Immature natural killer cell (primary cell): ENCODE measurements at regions not wholly inside any gene's neighbourhood (a gene's known extent, or its start where the extent isn't known, plus 50 kb on each side); places are given as distances from the start of the nearest gene placed in this dataset.

Source experiments
- DNase-seq, 3 donors: peaks; one replicate each; pipeline ENCODE4 v3.0.0; 2022; ENCODE audit warnings: mixed read lengths in 1 of 3
- H3K27ac Mint-ChIP-seq, 6 donors: one replicate each; pipeline ENCODE4 v1.8.0; 2020; ENCODE audit warnings: mixed read lengths in 6 of 6, mild to moderate bottlenecking in 5 of 6, inconsistent platforms in 4 of 6, moderate library complexity in 3 of 6
- H3K27me3 Mint-ChIP-seq, 3 donors: one replicate each; pipeline ENCODE4 v1.8.0; 2020 to 2021; ENCODE audit warnings: low read depth in 3 of 3, mild to moderate bottlenecking in 3 of 3, mixed read lengths in 3 of 3, moderate library complexity in 3 of 3, inconsistent platforms in 1 of 3
- H3K36me3 Mint-ChIP-seq, 3 donors: one replicate each; pipeline ENCODE4 v1.8.0; 2020; ENCODE audit warnings: mixed read lengths in 3 of 3, inconsistent platforms in 2 of 3, mild to moderate bottlenecking in 2 of 3
- H3K4me1 Mint-ChIP-seq, 2 donors: one replicate each; pipeline ENCODE4 v1.8.0; 2020; ENCODE audit warnings: inconsistent platforms in 2 of 2, mild to moderate bottlenecking in 2 of 2, mixed read lengths in 2 of 2, moderate library complexity in 1 of 2
- H3K4me3 Mint-ChIP-seq, 5 donors: one replicate each; pipeline ENCODE4 v1.8.0; 2020; ENCODE audit warnings: mild to moderate bottlenecking in 5 of 5, mixed read lengths in 5 of 5, inconsistent platforms in 3 of 5, moderate library complexity in 3 of 5
- H3K9me3 Mint-ChIP-seq, 6 donors: one replicate each; pipeline ENCODE4 v1.8.0; 2020; ENCODE audit warnings: mild to moderate bottlenecking in 6 of 6, mixed read lengths in 6 of 6, inconsistent platforms in 4 of 6, moderate library complexity in 3 of 6

GRCh38 chr20:11267131-11267761 lies 593.4 kb upstream of the JAG1 start:
- no peak for DNase-seq
- peaks cover 0 to 2% (median 0%) of the 10 kb centered on the region in 3 donors for H3K27me3 Mint-ChIP-seq
- peaks cover 0 to 4% (median 0%) of the 10 kb centered on the region in 6 donors for H3K9me3 Mint-ChIP-seq
- no peaks in the 10 kb centered on the region for H3K36me3 Mint-ChIP-seq
- H3K4me3 Mint-ChIP-seq: no peak overlapping the region
- H3K4me1 Mint-ChIP-seq: no peaks in the 10 kb centered on the region
- H3K27ac Mint-ChIP-seq: no peak overlapping the region

- H3K36me3 Mint-ChIP-seq: no peaks in the 10 kb centered on the region
- H3K9me3 Mint-ChIP-seq: peaks cover 0 to 4% (median 0%) of the 10 kb centered on the region in 6 donors
- H3K4me1 Mint-ChIP-seq: no peaks in the 10 kb centered on the region
- no peak overlapping the region for H3K27ac Mint-ChIP-seq
- no peak overlapping the region for H3K4me3 Mint-ChIP-seq
- no peak for DNase-seq
- peaks cover 0 to 2% (median 0%) of the 10 kb centered on the region in 3 donors for H3K27me3 Mint-ChIP-seq
Measured at GRCh38 chr20:11267762-11268335, 594.0 kb upstream of the JAG1 start.

GRCh38 chr20:11270566-11270965 lies 596.8 kb upstream of the JAG1 start:
- no peaks in the 10 kb centered on the region for H3K36me3 Mint-ChIP-seq

GRCh38 chr20:11271319-11271718 lies 597.5 kb upstream of the JAG1 start:
- Mint-ChIP-seq H3K4me3 (no peak overlapping the region), H3K27ac (no peak overlapping the region), H3K9me3 (peaks cover 0 to 4% (median under 1%) of the 10 kb centered on the region in 6 donors), H3K36me3 (no peaks in the 10 kb centered on the region), H3K4me1 (no peaks in the 10 kb centered on the region), H3K27me3 (peaks cover 0 to 3% (median 0%) of the 10 kb centered on the region in 3 donors)
- DNase-seq: no peak

More at GRCh38 chr20:11270566-11270965, 596.8 kb upstream of the JAG1 start:
- H3K27me3 Mint-ChIP-seq: peaks cover 0 to 2% (median 0%) of the 10 kb centered on the region in 3 donors
- no peak overlapping the region for H3K4me3 Mint-ChIP-seq
- peaks cover 0 to 4% (median 0%) of the 10 kb centered on the region in 6 donors for H3K9me3 Mint-ChIP-seq
- H3K27ac Mint-ChIP-seq: no peak overlapping the region
- no peaks in the 10 kb centered on the region for H3K4me1 Mint-ChIP-seq
- DNase-seq: no peak

GRCh38 chr20:11271920-11272594 lies 598.3 kb upstream of the JAG1 start:
- no peaks in the 10 kb centered on the region for H3K4me1 Mint-ChIP-seq
- no peaks in the 10 kb centered on the region for H3K36me3 Mint-ChIP-seq
- DNase-seq: no peak
- H3K27me3 Mint-ChIP-seq: peaks cover 0 to 3% (median 0%) of the 10 kb centered on the region in 3 donors
- H3K27ac Mint-ChIP-seq: no peak overlapping the region
- H3K4me3 Mint-ChIP-seq: no peak overlapping the region
- H3K9me3 Mint-ChIP-seq: peaks cover 0 to 6% (median under 1%) of the 10 kb centered on the region in 6 donors

GRCh38 chr20:11274141-11274594 lies 600.4 kb upstream of the JAG1 start:
- no peaks in the 10 kb centered on the region for H3K4me1 Mint-ChIP-seq
- no peak overlapping the region for H3K27ac Mint-ChIP-seq
- no peak overlapping the region for H3K4me3 Mint-ChIP-seq
- peaks cover 1 to 6% (median 3%) of the 10 kb centered on the region in 6 donors for H3K9me3 Mint-ChIP-seq
- DNase-seq: no peak
- no peaks in the 10 kb centered on the region for H3K36me3 Mint-ChIP-seq
- peaks cover 0 to 3% (median 1%) of the 10 kb centered on the region in 3 donors for H3K27me3 Mint-ChIP-seq

GRCh38 chr20:11275740-11276139 lies 601.9 kb upstream of the JAG1 start:
- H3K36me3 Mint-ChIP-seq: no peaks in the 10 kb centered on the region
- peaks cover 0 to 3% (median 1%) of the 10 kb centered on the region in 3 donors for H3K27me3 Mint-ChIP-seq
- no peak for DNase-seq
- no peak overlapping the region for H3K4me3 Mint-ChIP-seq
- no peak overlapping the region for H3K27ac Mint-ChIP-seq
- H3K4me1 Mint-ChIP-seq: no peaks in the 10 kb centered on the region
- peaks cover 1 to 11% (median 3%) of the 10 kb centered on the region in 6 donors for H3K9me3 Mint-ChIP-seq

GRCh38 chr20:11277170-11277569 lies 603.4 kb upstream of the JAG1 start:
- Mint-ChIP-seq H3K9me3 (peaks cover 1 to 13% (median 6%) of the 10 kb centered on the region in 6 donors), H3K4me1 (no peaks in the 10 kb centered on the region), H3K27ac (no peak overlapping the region), H3K27me3 (peaks cover 0 to 3% (median 1%) of the 10 kb centered on the region in 3 donors), H3K36me3 (no peaks in the 10 kb centered on the region), H3K4me3 (no peak overlapping the region)
- no peak for DNase-seq

GRCh38 chr20:11277858-11278257 lies 604.1 kb upstream of the JAG1 start:
- H3K36me3 Mint-ChIP-seq: no peaks in the 10 kb centered on the region
- no peaks in the 10 kb centered on the region for H3K4me1 Mint-ChIP-seq
- no peak overlapping the region for H3K27ac Mint-ChIP-seq
- no peak overlapping the region for H3K4me3 Mint-ChIP-seq
- DNase-seq: no peak
- H3K9me3 Mint-ChIP-seq: peaks cover 1 to 14% (median 7%) of the 10 kb centered on the region in 6 donors
- H3K27me3 Mint-ChIP-seq: peaks cover 0 to 4% (median 3%) of the 10 kb centered on the region in 3 donors

GRCh38 chr20:11278461-11278860 lies 604.7 kb upstream of the JAG1 start:
- DNase-seq: no peak
- no peak overlapping the region for H3K4me3 Mint-ChIP-seq
- H3K27me3 Mint-ChIP-seq: peaks cover 0 to 4% (median 3%) of the 10 kb centered on the region in 3 donors
- peaks cover 1 to 14% (median 7%) of the 10 kb centered on the region in 6 donors for H3K9me3 Mint-ChIP-seq
- H3K27ac Mint-ChIP-seq: no peak overlapping the region
- H3K36me3 Mint-ChIP-seq: no peaks in the 10 kb centered on the region
- H3K4me1 Mint-ChIP-seq: no peaks in the 10 kb centered on the region

- no peak overlapping the region for H3K27ac Mint-ChIP-seq
- H3K4me1 Mint-ChIP-seq: no peaks in the 10 kb centered on the region
- no peak overlapping the region for H3K4me3 Mint-ChIP-seq
- H3K27me3 Mint-ChIP-seq: peaks cover 0 to 4% (median 0%) of the 10 kb centered on the region in 3 donors
- peaks cover 0 to 14% (median 7%) of the 10 kb centered on the region in 6 donors for H3K9me3 Mint-ChIP-seq
- no peak for DNase-seq
- no peaks in the 10 kb centered on the region for H3K36me3 Mint-ChIP-seq
Measured at GRCh38 chr20:11281240-11281639, 607.4 kb upstream of the JAG1 start.

- peaks cover 0 to 14% (median 6%) of the 10 kb centered on the region in 6 donors for H3K9me3 Mint-ChIP-seq
- no peaks in the 10 kb centered on the region for H3K4me1 Mint-ChIP-seq
- DNase-seq: no peak
- H3K4me3 Mint-ChIP-seq: no peak overlapping the region
- no peak overlapping the region for H3K27ac Mint-ChIP-seq
- H3K27me3 Mint-ChIP-seq: peaks cover 0 to 4% (median 0%) of the 10 kb centered on the region in 3 donors
- no peaks in the 10 kb centered on the region for H3K36me3 Mint-ChIP-seq
Measured at GRCh38 chr20:11281768-11282167, 608.0 kb upstream of the JAG1 start.

- DNase-seq: no peak
- Mint-ChIP-seq H3K9me3 (peaks cover 0 to 3% (median under 1%) of the 10 kb centered on the region in 6 donors), H3K4me1 (no peaks in the 10 kb centered on the region), H3K27ac (no peak overlapping the region), H3K27me3 (peaks cover 0 to 2% (median 0%) of the 10 kb centered on the region in 3 donors), H3K4me3 (no peak overlapping the region), H3K36me3 (no peaks in the 10 kb centered on the region)
Measured at GRCh38 chr20:11287126-11287525, 613.3 kb upstream of the JAG1 start.

GRCh38 chr20:11296221-11296620 lies 621.5 kb upstream of the BTBD3 start:
- Mint-ChIP-seq H3K36me3 (no peaks in the 10 kb centered on the region), H3K4me3 (no peak overlapping the region), H3K27ac (no peak overlapping the region), H3K27me3 (no peaks in the 10 kb centered on the region), H3K4me1 (no peaks in the 10 kb centered on the region), H3K9me3 (peaks cover 2 to 15% (median 4%) of the 10 kb centered on the region in 6 donors)
- no peak for DNase-seq
